Stimulated activated CD4-positive, alpha-beta T cell treated with anti-CD3 and anti-CD28 coated beads, Interleukin-4, amount 100 ng/mL, for 1 hour (primary cell): ENCODE measurements at regions not wholly inside any gene's neighbourhood (a gene's known extent, or its start where the extent isn't known, plus 50 kb on each side); places are given as distances from the start of the nearest gene placed in this dataset.
A peak's percentile ranks its signal among the peaks of the same experiment; 100 is the strongest.
"Not testable (repeated sequence)": the region's sequence is repeated elsewhere in the genome, so short reads cannot be mapped to it uniquely, and the experiment has no call there.

ENCODE experiments used
- DNase-seq: peaks from one replicate; pipeline ENCODE4 v3.0.0-alpha.2; 2020

DNA sequence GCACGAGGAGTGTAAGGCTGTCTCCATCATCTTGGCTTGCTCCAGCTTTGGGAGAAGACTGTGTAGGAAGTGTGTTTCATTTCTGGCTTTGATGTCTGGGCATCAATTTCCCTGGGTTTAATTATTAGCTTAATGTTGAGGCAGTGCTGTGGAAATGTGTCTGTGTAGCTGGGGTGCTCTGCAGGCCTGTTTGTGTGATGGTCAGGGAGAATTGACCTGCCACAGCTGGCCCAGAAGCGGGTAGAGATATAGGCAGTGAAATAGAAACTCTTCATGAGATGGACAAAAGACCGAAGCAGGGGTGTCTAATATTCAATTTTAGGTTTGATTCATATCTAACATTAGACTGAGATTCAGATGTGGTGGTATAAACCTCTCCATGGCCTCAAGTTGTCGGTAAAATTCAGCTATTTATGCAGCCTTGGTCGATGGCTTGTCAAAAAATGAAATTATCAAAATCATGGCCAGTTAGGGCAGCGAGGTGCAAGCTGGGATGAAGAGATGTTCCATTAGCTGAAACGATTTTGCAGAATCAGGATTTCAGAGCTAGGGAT lies 95.3 kb upstream of the SNX9 start:
- DNase-seq, result no peak

DNA sequence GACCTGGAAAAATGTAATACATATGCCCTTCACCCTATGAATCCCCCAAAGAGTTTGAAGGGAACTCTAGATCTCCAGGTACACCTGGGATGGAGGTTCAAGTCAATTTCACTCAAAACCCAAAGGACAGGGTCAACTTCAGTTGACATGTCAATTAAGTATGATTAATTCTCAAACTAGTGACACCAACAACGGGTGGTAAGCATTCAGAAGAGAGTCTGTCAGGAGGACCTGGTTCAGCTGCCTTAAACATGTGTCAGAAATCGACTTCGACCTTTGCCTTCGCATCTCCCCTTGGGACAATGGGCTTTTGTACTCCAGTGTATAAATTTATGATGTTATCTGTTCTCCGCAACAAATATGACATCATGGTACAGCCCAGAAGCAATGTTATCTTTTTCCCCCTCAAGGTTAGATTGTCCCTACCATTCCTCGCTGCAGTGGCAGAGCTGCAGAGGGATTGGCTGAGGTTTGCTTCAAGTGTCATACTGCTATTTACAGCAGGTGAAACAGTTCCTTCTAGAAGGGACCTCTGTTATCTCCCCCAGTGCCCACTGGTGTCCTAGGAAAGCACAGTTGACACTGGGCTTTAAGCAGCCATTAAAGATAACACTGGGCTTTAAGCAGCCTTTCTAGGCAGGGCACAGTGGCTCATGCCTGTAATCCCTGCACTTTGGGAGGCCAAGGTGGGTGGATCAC lies 94.7 kb upstream of the SNX9 start:
- DNase-seq, result no peak

DNA sequence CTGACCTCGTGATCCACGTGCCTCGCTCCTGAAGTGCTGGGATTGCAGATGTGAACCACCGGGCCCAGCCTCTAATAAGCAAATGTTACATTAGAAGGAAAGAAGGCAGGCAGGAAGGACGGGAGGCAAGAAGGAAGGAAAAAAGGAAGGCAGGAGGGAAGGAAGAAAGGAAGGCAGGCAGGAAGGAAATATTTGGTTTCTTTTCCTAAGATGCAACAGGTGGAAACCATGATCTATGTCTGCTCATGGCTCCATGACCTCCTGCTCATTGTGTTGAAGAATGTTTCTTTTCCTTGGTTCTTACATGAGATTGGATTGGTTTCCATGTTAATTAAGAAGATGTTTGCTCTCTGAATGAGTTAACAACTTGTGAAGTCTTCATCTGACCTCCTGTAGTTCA lies 91.8 kb upstream of the SNX9 start:
- DNase-seq, result no peak

DNA sequence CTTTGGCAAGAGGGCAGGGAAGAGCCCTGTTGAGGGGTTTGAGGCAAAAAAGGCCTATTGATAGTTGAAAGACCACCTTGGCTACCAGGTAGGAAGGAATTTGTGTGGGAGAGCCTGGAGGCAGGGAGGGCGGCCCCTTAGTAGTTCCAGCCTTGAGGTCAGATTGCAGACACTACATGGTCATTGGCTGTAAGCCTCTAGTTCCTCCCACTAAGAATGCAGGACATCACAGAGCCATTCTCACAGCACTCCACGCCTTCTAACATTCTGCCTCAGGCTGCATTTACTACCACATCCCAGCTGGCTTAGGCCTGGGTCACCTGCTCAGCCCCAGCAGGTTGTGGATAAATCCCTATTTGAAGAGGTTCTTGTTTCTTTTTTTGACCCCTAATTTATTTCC lies 91.0 kb upstream of the SNX9 start:
- DNase-seq, result no peak

GRCh38 chr6:157732416-157733161 lies 90.5 kb upstream of the SNX9 start:
- no peak for DNase-seq

GRCh38 chr6:157736555-157736954 lies 86.5 kb upstream of the SNX9 start:
- DNase-seq, result not testable (repeated sequence)

DNA sequence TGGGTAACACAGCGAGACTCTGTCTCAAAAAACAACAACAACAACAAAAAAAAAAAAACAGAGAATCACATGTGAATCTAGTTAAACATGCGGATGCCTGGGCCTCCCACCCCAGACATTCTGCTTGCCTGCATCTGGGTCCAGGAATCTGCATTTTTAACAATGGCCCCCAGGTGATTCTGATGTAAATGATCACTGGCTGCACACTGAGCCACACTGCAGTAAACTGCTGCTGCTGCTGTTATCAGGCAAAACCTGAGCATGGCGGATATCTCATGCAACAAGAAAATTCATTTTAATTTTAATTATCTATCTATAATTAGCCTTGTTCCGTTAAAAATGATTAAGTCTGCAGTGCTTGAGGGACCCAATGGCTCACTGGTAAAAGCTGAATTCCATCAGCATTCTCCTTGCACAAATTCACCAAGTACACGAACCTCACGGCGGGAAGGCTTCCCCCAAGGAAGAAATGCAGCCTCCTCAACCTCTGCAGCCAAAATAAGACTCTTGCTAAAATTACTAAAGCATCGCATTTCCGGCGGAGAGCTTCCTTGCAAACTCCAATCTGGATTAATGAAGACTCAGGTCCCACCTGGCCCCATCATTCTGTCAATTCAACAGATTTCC lies 81.6 kb upstream of the SNX9 start:
- no peak for DNase-seq

DNA sequence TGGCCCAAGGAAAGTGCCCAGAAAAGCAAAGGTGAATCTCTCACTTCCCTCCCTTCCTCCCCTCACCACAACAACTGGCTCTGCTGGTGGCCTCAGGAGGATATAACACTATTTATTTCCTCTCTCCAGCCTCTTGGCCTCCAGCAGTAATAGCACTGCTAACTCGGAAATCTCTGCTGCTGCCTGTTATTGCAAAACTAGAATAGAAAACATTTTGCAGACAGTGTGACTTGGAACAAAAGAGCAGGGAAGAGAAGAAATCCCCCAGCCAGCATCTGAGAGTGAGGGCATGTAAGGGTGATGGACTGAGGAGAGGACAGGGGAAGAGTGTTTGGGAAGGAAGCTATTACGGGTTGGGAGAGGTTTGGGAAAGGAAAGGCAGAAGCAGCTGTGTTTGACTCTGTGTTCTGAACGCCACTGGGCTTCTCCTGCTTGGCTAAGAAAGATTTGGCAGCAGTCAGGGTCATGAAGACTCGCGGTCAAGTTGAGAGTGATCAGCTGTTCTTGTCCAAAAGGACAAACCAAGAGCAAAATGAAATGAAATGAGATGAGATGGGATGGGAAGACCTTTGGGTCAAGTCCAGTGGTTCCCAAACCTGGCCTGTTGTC lies 81.0 kb upstream of the SNX9 start:
- no peak for DNase-seq

DNA sequence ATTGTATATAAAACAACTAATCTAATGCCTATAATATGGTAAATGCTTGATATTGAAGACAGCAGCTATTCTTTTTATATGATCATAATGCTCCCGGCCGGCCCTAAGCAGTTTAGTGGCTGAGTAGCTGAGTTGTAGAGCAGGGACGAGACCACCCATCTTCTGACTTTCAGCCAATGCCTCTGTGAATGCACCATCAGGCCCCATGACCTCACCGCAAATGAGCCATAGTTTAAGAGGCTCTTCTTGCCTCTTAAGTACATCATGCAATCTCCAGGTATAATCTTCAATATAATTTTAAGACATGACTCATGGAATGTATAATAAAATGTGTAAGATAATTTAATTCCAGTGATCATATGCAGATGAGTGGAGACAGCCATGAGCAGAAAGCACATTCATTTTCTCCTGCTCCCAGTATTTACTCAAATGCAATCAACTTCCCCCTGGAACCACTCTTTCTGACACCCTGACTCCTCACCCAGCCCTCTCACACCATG lies 78.9 kb upstream of the SNX9 start:
- DNase-seq, result no peak

DNA sequence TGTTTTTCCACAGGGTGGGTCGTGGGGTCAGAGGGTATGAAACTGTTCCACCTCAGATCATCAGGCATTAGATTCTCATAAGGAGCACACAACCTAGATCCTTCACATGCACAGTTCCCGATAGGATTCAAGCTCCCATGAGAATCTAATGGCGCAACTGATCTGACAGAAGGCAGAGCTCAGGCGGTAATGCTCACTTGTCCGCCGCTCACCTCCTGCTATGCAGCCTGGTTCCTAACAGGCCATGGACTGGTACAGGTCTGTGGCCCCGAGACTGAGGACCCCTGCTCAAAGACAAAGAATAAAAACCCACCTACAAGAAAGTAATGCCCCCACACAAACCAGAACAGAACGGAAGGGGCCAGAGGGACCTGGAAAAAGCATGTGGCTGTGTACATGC lies 76.1 kb upstream of the SNX9 start:
- no peak for DNase-seq

- no peak for DNase-seq
Observed at GRCh38 chr6:157747370-157747769, 75.7 kb upstream of the SNX9 start.

GRCh38 chr6:157748839-157749571 lies 74.0 kb upstream of the SNX9 start:
- DNase-seq, result no peak

- DNase-seq, result not testable (repeated sequence)
Observed at GRCh38 chr6:157750973-157751372, 72.1 kb upstream of the SNX9 start.

- no peak for DNase-seq
Observed at GRCh38 chr6:157751547-157752200, 71.4 kb upstream of the SNX9 start.

DNA sequence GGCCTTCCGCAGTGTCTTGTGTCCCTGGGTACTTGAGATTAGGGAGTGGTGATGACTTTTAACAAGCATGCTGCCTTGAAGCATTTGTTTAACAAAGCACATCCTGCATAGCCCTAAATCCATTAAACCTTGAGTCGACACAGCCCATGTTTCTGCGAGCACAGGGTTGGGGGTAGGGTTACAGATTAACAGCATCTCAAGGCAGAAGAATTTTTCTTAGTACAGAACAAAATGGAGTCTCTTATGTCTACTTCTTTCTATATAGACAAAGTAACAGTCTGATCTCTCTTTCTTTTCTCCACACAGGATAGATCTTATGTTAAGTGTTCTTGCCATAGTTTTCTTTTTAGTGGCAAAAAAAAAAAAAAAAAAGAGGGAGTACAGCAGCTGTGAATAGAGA lies 70.2 kb upstream of the SNX9 start:
- DNase-seq, result not testable (repeated sequence)

GRCh38 chr6:157753291-157753690 lies 69.8 kb upstream of the SNX9 start:
- DNase-seq, result no peak

DNA sequence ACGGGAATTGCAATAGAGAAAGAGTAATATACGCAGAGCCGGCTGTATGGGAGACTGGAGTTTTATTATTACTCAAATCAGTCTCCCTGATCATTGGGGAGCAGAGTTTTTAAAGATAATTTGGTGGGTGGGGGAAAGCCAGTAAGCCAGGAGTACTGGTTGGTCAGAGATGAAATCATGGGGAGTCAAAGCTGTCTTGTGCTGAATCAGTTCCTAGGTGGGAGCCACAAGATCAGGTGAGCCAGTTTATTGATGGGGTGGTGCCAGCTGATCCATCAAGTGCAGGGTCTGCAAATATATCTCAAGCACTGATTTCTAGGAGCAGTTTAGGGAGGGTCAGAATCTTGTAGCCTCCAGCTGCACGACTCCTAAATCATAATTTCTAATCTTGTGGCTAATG lies 69.2 kb upstream of the SNX9 start:
- DNase-seq, result not testable (repeated sequence)

DNA sequence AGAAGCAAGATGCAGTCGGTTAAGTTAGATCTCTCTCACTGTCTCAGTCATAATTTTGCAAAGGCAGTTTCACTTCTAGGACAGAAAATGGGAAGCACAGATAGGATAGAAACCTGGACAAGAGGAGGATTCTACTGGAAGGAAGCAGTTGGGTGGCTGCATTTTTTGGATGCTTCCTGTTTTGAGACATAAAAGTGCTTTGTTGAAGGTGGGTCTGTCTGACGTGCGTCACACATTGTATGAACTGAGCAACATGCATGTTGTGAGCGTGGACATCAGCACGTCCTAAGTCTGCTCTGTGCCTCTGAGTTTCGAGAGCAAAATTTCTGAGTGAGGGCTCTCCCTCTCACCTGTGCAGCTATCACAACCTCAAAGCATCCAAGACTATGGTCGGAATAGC lies 68.7 kb upstream of the SNX9 start:
- no peak for DNase-seq

DNA sequence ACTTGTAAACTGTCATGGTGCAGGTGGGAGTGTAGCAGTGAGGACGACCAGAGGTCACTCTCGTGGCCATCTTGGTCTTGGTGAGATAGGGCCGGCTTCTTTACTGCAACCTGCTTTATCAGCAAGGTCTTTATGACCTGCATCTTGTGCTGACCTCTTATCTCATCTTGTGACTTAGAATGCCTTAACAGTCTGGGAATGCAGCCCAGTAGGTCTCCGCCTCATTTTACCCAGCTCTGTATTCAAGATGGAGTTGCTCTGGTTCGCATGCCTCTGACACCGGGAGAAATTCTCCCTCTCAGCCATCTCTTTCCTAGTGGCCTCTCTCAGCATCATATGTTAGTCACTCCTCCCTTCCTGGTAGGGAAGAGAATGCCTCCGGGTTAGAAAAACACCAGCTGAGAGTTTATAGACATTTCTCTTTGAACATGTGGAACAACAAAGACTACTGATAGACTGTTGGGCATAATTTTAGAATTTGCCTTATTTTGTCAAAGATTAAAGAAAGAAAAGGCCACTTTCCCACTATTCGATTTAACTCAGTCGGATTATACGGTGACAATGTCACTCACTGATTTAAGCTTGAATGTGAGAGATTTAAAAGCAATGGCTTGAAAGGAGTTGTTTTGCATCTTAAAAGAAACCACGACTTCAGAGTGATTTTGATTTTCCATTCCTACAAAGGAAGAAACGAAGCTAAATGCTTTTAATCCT lies 67.9 kb upstream of the SNX9 start:
- no peak for DNase-seq

DNA sequence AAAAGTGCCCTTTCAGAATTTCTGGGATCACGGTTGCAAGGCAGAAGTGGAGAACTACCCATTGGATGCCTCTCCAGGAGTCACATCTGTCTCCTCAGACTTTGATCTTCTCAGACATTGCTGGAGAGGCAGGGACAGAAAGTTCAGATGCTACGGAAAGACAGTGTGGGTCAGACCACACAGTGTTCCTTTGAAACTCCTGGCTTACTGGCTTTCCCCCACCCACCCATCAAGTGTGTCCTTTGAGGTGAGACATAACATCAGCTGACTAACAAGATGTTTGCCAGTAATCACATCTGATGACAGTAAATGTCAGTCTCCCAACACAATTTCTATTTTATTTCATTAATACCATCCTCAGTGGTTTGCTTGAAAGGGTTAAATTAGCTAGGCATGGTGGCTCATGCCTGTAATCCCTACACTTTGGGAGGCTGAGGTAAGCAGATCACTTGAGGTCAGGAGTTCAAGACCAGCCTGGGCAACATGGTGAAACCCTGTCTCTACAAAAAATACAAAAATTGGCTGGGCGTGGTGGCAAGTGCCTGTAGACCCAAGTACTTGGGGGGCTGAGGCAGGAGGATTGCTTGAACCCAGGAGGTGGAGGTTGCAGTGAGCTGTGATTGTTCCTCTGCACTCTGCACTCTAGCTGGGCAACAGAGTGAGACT lies 67.2 kb upstream of the SNX9 start:
- peak; percentile 59 for DNase-seq
